CD8-positive, alpha-beta memory T cell (primary cell): ENCODE measurements at regions not wholly inside any gene's neighbourhood (a gene's known extent, or its start where the extent isn't known, plus 50 kb on each side); places are given as distances from the start of the nearest gene placed in this dataset.

Experiments used
- CTCF ChIA-PET: fragments of 350-600 bp; sonication (Branson Sonifier 250); formaldehyde crosslinking; loops from one replicate; lab custom pipeline; 2021; ENCODE audit warnings: antibody characterized with exemption; lab: Charles Lee
- POLR2A ChIA-PET: fragments of 350-600 bp; sonication (Branson Sonifier 250); formaldehyde crosslinking; loops from one replicate; lab custom pipeline; 2021; ENCODE audit warnings: antibody characterized with exemption; lab: Charles Lee
- DNase-seq, 5 donors: peaks; one replicate each; pipeline versions ENCODE4 v3.0.0 to v3.0.0-alpha.2; 2020 to 2022; ENCODE audit warnings: mixed read lengths in 1 of 5
- H3K27ac ChIP-seq: one replicate; pipeline ENCODE4 v1.7.0; 2013; ENCODE audit warnings: low read depth, mild to moderate bottlenecking, low read length, moderate library complexity
- H3K27me3 ChIP-seq: 2 replicates; pipeline ENCODE4 v1.7.0; 2013; ENCODE audit warnings: low read length, mild to moderate bottlenecking; ENCODE audit not compliant: insufficient read depth, poor library complexity, severe bottlenecking
- H3K36me3 ChIP-seq: 2 replicates; pipeline ENCODE4 v1.7.0; 2013; ENCODE audit warnings: mild to moderate bottlenecking, low read length, moderate library complexity; ENCODE audit not compliant: insufficient read depth
- H3K4me1 ChIP-seq: 2 replicates; pipeline ENCODE4 v1.7.0; 2013; ENCODE audit warnings: mild to moderate bottlenecking, low read length, moderate library complexity; ENCODE audit not compliant: insufficient read depth
- H3K4me3 ChIP-seq: 2 replicates; pipeline ENCODE4 v1.7.0; 2013; ENCODE audit warnings: mild to moderate bottlenecking, low read length
- H3K9me3 ChIP-seq: 2 replicates; pipeline ENCODE4 v1.7.0; 2013; ENCODE audit warnings: mild to moderate bottlenecking, low read length
- H3K27ac Mint-ChIP-seq, 8 donors: one replicate each; pipeline ENCODE4 v1.8.0; 2020 to 2021; ENCODE audit warnings: mixed read lengths in 8 of 8, mild to moderate bottlenecking in 6 of 8, inconsistent platforms in 3 of 8, moderate library complexity in 3 of 8
- H3K27me3 Mint-ChIP-seq, 2 donors: one replicate each; pipeline ENCODE4 v1.8.0; 2020 to 2021; ENCODE audit warnings: mixed read lengths in 2 of 2, mild to moderate bottlenecking in 1 of 2, moderate library complexity in 1 of 2
- H3K36me3 Mint-ChIP-seq, 3 donors: one replicate each; pipeline ENCODE4 v1.8.0; 2020 to 2021; ENCODE audit warnings: mixed read lengths in 3 of 3, inconsistent platforms in 1 of 3, mild to moderate bottlenecking in 1 of 3
- H3K4me1 Mint-ChIP-seq, 3 donors: one replicate each; pipeline ENCODE4 v1.8.0; 2020 to 2021; ENCODE audit warnings: mixed read lengths in 3 of 3, inconsistent platforms in 1 of 3, mild to moderate bottlenecking in 1 of 3
- H3K4me3 Mint-ChIP-seq, 7 donors: one replicate each; pipeline ENCODE4 v1.8.0; 2020 to 2021; ENCODE audit warnings: mixed read lengths in 7 of 7, mild to moderate bottlenecking in 6 of 7, moderate library complexity in 4 of 7, inconsistent platforms in 2 of 7
- H3K9me3 Mint-ChIP-seq, 5 donors: one replicate each; pipeline ENCODE4 v1.8.0; 2020 to 2022; ENCODE audit warnings: mixed read lengths in 5 of 5, mild to moderate bottlenecking in 3 of 5, moderate library complexity in 2 of 5, inconsistent platforms in 1 of 5

DNA sequence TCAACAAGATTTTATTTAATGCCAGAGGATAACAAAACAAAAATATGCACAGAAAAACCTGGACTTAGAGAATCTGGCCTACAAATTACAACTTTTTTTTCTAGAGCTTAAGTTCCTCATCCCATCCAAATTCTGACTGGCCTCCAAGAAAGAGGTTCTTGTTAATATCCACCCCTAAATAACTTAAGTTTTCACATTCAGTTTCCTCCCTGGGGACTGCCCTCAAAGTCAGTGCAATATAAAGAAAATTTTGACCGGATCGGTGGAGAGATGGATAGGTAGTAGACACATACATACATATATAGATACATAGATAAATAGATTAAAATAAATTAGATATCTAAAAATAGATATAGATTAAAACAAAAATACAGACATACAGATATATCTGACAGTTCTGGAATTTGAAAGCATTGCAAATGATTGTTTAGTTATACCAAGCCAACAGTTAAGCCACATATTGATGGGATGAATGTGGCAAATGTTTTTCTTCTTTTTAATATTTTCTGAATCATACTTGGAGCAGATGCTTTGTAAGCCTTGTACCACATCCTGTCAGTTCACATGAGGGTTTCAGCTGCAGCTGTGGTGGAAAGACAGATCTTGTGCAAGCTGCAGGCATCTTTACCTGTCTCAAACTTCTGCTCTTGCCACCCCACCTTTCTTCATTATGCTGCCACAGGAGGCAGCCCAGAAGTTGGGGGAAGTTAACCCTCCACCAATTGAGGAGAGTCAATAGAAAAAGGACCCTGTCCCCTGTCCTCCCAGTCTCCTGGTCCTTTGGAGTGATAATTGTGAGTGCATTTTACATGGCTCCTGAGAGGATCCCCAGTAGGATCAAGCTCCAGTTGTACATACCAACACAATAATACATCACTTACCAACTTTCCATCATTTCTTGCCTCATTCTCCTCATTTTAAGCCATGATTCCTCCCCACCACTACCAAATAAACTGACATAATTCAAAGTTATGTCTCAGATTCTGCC, 58.5 kb upstream of the PRDM8 start:
- peak overlapping the region; percentile 18 for H3K27ac ChIP-seq
- Mint-ChIP-seq H3K4me3 (peak overlapping the region in 6 of 7 donors; percentile 1 to 55 (median 6)), H3K27ac (peak overlapping the region; percentile 62 to 91 (median 79)), H3K36me3 (no peaks in the 10 kb centered on the region), H3K4me1 (peaks cover 26 to 54% (median 49%) of the 10 kb centered on the region in 3 donors), H3K9me3 (no peaks in the 10 kb centered on the region), H3K27me3 (no peaks in the 10 kb centered on the region)
- ChIA-PET POLR2A (interaction anchor here (0.6 to 2.1 kb wide), 7 partner anchors 10 to 66 kb away, joined by 3 to 7 read pairs (median 5); partner anchors contain the start of gene ANTXR2), CTCF (interaction anchor here (1.0 to 5.4 kb wide), 8 partner anchors 8 to 352 kb away, joined by 3 to 37 read pairs (median 6); partner anchors contain the start of gene ANTXR2)
- DNase-seq: peak; percentile 7 to 72 (median 51)
- peaks cover 37% of the 10 kb centered on the region for H3K4me1 ChIP-seq
- no peaks in the 10 kb centered on the region for H3K9me3 ChIP-seq
- H3K27me3 ChIP-seq: no peaks in the 10 kb centered on the region
- no peak overlapping the region for H3K4me3 ChIP-seq
- H3K36me3 ChIP-seq: no peaks in the 10 kb centered on the region

GRCh38 chr4:80137631-80138030, 59.7 kb upstream of the PRDM8 start:
- peaks cover 24 to 46% (median 40%) of the 10 kb centered on the region in 3 donors for H3K4me1 Mint-ChIP-seq
- ChIA-PET CTCF (interaction anchor here (2.2 to 5.4 kb wide), 4 partner anchors 11 to 65 kb away, joined by 9 to 37 read pairs (median 23); no protein-coding TSS in a partner anchor), POLR2A (interaction anchor here (2.1 kb wide), 1 partner anchor 65 kb away, joined by 5 read pairs; no protein-coding TSS in a partner anchor)
- no peaks in the 10 kb centered on the region for H3K27me3 Mint-ChIP-seq
- H3K36me3 Mint-ChIP-seq: no peaks in the 10 kb centered on the region
- Histone ChIP-seq H3K27ac (no peak overlapping the region), H3K4me3 (no peak overlapping the region), H3K4me1 (peaks cover 32% of the 10 kb centered on the region), H3K9me3 (no peaks in the 10 kb centered on the region), H3K36me3 (no peaks in the 10 kb centered on the region), H3K27me3 (no peaks in the 10 kb centered on the region)
- DNase-seq: no peak
- H3K4me3 Mint-ChIP-seq: no peak overlapping the region
- peak overlapping the region in 2 of 8 donors; percentile 52 to 55 for H3K27ac Mint-ChIP-seq
- H3K9me3 Mint-ChIP-seq: no peaks in the 10 kb centered on the region

DNA sequence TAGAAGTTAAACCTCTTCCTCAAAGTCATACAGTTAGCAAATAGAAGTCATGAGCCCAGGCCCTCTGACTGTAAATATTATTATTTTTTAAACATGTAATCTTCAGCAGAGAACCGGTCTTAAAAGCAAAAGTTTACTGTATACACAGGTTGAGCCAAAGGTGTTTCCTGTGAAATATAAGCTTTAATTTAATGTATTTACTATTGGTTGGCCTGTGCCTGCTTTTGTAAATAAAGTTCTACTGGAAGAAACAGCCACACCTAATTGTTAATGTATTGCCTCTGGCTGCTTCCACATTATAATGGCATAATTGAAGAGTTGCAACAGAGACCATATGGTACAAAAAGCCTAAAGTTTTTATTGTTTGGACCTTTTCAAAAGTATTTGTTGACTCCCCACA, 61.0 kb upstream of the PRDM8 start:
- peaks cover 21 to 34% (median 31%) of the 10 kb centered on the region in 3 donors for H3K4me1 Mint-ChIP-seq
- peak overlapping the region; percentile 6 for H3K27ac ChIP-seq
- peaks cover 0 to 1% (median 0%) of the 10 kb centered on the region in 5 donors for H3K9me3 Mint-ChIP-seq
- H3K4me3 ChIP-seq: no peak overlapping the region
- no peaks in the 10 kb centered on the region for H3K27me3 Mint-ChIP-seq
- H3K9me3 ChIP-seq: no peaks in the 10 kb centered on the region
- peaks cover 29% of the 10 kb centered on the region for H3K4me1 ChIP-seq
- H3K27ac Mint-ChIP-seq: no peak overlapping the region
- DNase-seq: no peak
- ChIA-PET POLR2A (interaction anchor here (1.1 kb wide), 1 partner anchor 9 kb away, joined by 3 read pairs; no protein-coding TSS in a partner anchor), CTCF (interaction anchor here (1.1 to 5.4 kb wide), 4 partner anchors 9 to 76 kb away, joined by 3 to 37 read pairs (median 18); no protein-coding TSS in a partner anchor)
- no peaks in the 10 kb centered on the region for H3K27me3 ChIP-seq
- no peak overlapping the region for H3K4me3 Mint-ChIP-seq
- H3K36me3 ChIP-seq: no peaks in the 10 kb centered on the region
- H3K36me3 Mint-ChIP-seq: no peaks in the 10 kb centered on the region

DNA sequence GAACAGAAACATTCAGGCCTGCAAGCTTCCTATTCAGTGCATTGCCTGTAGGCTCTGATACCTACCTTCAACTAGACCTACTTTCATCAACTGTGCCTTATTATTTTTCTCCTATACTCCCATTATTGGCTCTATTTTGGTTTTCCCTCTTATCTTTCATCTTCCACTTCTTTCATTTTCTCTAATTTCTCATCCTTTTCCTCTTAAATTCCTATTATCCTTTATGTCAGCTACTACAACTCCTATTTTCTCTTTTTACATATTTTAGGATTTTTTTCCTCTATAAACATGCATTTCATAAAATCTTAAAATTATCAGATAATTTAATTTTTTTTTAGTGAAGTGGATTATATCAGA, 61.6 kb upstream of the PRDM8 start:
- Mint-ChIP-seq H3K4me3 (no peak overlapping the region), H3K9me3 (peaks cover 0 to 1% (median 0%) of the 10 kb centered on the region in 5 donors), H3K36me3 (no peaks in the 10 kb centered on the region), H3K4me1 (peaks cover 21 to 31% (median 31%) of the 10 kb centered on the region in 3 donors), H3K27ac (no peak overlapping the region), H3K27me3 (no peaks in the 10 kb centered on the region)
- ChIA-PET POLR2A (interaction anchor here (1.1 kb wide), 1 partner anchor 9 kb away, joined by 3 read pairs; no protein-coding TSS in a partner anchor), CTCF (interaction anchor here (5.3 kb wide), 1 partner anchor 9 kb away, joined by 37 read pairs; no protein-coding TSS in a partner anchor)
- Histone ChIP-seq H3K4me3 (no peak overlapping the region), H3K27me3 (no peaks in the 10 kb centered on the region), H3K27ac (peak overlapping the region; percentile 17), H3K36me3 (no peaks in the 10 kb centered on the region), H3K9me3 (no peaks in the 10 kb centered on the region), H3K4me1 (peaks cover 29% of the 10 kb centered on the region)
- no peak for DNase-seq

DNA sequence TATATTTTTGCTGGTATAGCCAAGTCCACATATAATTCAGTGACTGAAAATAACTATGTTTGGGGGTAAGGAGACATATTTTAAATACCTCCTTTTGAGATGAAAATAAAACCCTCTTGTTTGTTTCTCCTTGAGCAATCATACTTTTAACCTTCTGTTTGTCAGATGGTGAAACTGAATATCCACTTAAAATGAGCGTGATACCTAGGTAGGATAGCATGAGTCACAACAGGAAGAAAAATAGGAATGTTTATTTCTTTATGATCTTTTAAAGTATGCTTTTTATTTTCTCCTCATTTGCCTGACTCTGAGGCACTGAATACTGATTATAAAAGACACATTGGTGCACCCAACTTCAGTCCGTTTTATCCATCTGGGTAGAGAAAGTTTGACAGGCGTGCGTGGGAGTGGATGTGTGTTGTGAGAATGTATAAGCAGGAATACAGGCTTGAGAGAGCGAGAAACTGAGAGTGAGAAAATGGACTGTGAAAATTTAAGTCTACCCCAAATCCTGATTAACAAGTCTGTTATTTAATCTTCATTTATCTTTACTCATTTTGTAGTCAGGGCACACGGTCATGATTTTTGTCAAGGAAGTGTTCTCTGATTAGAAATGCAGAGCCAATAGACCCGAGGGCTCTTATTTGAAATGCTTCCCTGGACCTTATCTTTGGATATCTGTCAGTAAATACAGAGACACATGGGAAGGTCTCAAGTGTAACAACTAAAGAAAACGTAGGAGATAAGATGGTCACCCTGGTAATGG, 62.1 kb upstream of the ANTXR2 start:
- Mint-ChIP-seq H3K9me3 (peaks cover 0 to 1% (median 0%) of the 10 kb centered on the region in 5 donors), H3K36me3 (no peaks in the 10 kb centered on the region), H3K4me3 (no peak overlapping the region), H3K27ac (no peak overlapping the region), H3K27me3 (no peaks in the 10 kb centered on the region), H3K4me1 (peaks cover 19 to 31% (median 27%) of the 10 kb centered on the region in 3 donors)
- no peak for DNase-seq
- Histone ChIP-seq H3K36me3 (no peaks in the 10 kb centered on the region), H3K27ac (peak overlapping the region; percentile 17), H3K4me1 (peaks cover 26% of the 10 kb centered on the region), H3K27me3 (no peaks in the 10 kb centered on the region), H3K9me3 (no peaks in the 10 kb centered on the region), H3K4me3 (no peak overlapping the region)
- ChIA-PET POLR2A (interaction anchor here (1.1 kb wide), 1 partner anchor 8 kb away, joined by 3 read pairs; no protein-coding TSS in a partner anchor), CTCF (no interaction called here)

DNA sequence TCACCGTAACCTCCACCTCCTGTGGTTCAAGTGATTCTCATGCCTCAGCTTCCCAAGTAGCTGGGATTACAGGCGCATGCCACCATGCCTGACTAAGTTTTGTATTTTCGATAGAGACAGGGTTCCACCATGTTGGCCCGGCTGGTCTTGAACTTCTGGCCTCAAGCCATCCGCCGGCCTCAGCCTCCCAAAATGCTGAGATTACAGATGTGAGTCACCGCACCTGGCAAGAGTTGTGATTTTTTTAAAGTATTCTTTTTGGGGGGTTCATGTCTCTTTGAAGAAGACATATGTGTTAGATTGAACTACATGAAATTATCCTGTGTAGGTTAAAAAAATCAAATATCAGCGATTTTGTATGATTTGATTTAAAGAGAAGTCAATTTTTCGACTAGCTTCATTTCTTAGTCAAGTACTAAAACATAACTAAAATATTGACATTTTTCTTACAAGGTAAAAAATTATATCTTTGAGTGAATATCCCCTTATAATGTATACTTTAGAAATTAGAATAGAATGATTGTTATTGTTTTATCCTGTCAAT, 60.3 kb upstream of the ANTXR2 start:
- no peak overlapping the region for H3K4me3 ChIP-seq
- H3K9me3 ChIP-seq: no peaks in the 10 kb centered on the region
- Mint-ChIP-seq H3K4me1 (peaks cover 18 to 31% (median 26%) of the 10 kb centered on the region in 3 donors), H3K9me3 (peaks cover 0 to 1% (median 0%) of the 10 kb centered on the region in 5 donors), H3K36me3 (no peaks in the 10 kb centered on the region), H3K4me3 (no peak overlapping the region), H3K27me3 (no peaks in the 10 kb centered on the region), H3K27ac (no peak overlapping the region)
- no peak overlapping the region for H3K27ac ChIP-seq
- POLR2A ChIA-PET: no interaction called here
- no peaks in the 10 kb centered on the region for H3K36me3 ChIP-seq
- no peaks in the 10 kb centered on the region for H3K27me3 ChIP-seq
- DNase-seq: no peak
- CTCF ChIA-PET: interaction anchor here (0.7 kb wide), 1 partner anchor 15 kb away, joined by 4 read pairs; no protein-coding TSS in a partner anchor
- peaks cover 23% of the 10 kb centered on the region for H3K4me1 ChIP-seq

DNA sequence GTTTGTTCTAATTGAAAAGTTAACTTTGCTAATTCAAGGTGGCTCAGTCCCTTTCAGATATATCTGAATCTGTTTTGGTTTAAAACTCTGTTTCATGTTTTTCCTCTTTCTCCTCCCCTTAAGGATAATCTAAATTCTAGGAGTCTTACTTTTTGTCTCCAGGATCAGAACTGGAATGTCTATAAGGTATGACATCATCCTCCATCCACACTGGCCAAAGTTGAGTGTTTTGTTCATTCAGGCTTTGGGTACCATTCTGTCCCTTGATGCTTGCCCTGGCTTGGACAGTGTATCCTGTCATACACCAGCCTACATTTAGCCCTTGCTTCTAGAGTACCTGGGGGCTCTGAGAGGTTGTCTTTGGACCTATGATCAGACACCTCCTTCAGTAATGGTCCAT, 56.8 kb upstream of the ANTXR2 start:
- peak overlapping the region in 1 of 7 donors; percentile 63 for H3K4me3 Mint-ChIP-seq
- no peaks in the 10 kb centered on the region for H3K27me3 ChIP-seq
- ChIA-PET POLR2A (interaction anchor here (0.7 kb wide), 1 partner anchor 43 kb away, joined by 3 read pairs; no protein-coding TSS in a partner anchor), CTCF (interaction anchor here (1.4 to 7.4 kb wide), 3 partner anchors 10 to 73 kb away, joined by 6 to 135 read pairs (median 11); no protein-coding TSS in a partner anchor)
- H3K4me3 ChIP-seq: no peak overlapping the region
- peaks cover 0 to 1% (median 0%) of the 10 kb centered on the region in 5 donors for H3K9me3 Mint-ChIP-seq
- H3K36me3 Mint-ChIP-seq: no peaks in the 10 kb centered on the region
- H3K4me1 ChIP-seq: peaks cover 46% of the 10 kb centered on the region
- no peaks in the 10 kb centered on the region for H3K27me3 Mint-ChIP-seq
- no peaks in the 10 kb centered on the region for H3K36me3 ChIP-seq
- H3K27ac ChIP-seq: no peak overlapping the region
- DNase-seq: no peak
- peaks cover 46 to 56% (median 51%) of the 10 kb centered on the region in 3 donors for H3K4me1 Mint-ChIP-seq
- H3K27ac Mint-ChIP-seq: peak overlapping the region in 4 of 8 donors; percentile 20 to 85 (median 64)
- H3K9me3 ChIP-seq: no peaks in the 10 kb centered on the region
